ENCODE measurements at regions not wholly inside any gene's neighbourhood (a gene's known extent, or its start where the extent isn't known, plus 50 kb on each side); places are given as distances from the start of the nearest gene placed in this dataset.

GRCh38 chr4:143054971-143055370 is 129.7 kb upstream of the USP38 start:
- TF ChIP-seq CTCF (IDR thresholded peaks at IDR 0.05) (no peak), POLR2A (IDR thresholded peaks at IDR 0.05) (no peak)
- Histone ChIP-seq H3K27me3 (no peaks in the 10 kb centered on the region), H3K4me3 (no peak overlapping the region), H3K9me3 (no peaks in the 10 kb centered on the region), H3K36me3 (replicated peaks in 1 of 2; ENCODE audit: insufficient read depth in 1 of 2, low read depth in 2 of 2) (no peaks in the 10 kb centered on the region), H3K4me1 (no peaks in the 10 kb centered on the region), H3K27ac (no peak overlapping the region)
- ATAC-seq (no peak), DNase-seq (no peak)
- 0% methylated on average over 1 of the region's 1 CpG for WGBS, 2 donors
- intact Hi-C loops (cut with DNase I) = no loop called here

DNA sequence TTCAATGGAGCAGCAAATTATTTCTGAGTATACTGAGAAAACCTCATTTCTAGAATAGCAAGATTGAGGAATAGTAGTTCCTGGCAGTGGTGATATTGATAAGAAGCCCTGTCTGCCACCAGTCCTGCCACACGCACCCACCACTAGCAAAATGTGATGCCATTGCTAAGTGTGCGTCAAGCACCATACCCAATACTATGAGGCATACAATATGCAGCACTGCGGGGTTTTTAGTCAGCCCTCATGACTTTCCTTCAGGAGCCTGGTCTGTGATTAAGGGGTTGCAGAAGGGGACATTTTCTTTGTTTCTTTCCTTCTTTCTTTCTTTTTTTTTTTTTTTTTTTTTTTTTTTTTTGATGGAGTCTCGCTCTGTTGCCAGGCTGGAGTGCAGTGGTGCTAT is 128.7 kb upstream of the USP38 start:
- DNase-seq = no peak
- no peaks in the 10 kb centered on the region for H3K27me3 ChIP-seq
- no peak overlapping the region for H3K4me3 ChIP-seq
- intact Hi-C loops (cut with DNase I) = no loop called here
- H3K9me3 ChIP-seq = no peaks in the 10 kb centered on the region
- H3K27ac ChIP-seq = no peak overlapping the region
- H3K36me3 ChIP-seq (replicated peaks in 1 of 2; ENCODE audit: insufficient read depth in 1 of 2, low read depth in 2 of 2) = no peaks in the 10 kb centered on the region
- ATAC-seq = no peak
- WGBS, 2 donors = 89 to 93% methylated on average over 3 to 4 of the region's 4 CpGs
- no peaks in the 10 kb centered on the region for H3K4me1 ChIP-seq
- TF ChIP-seq CTCF (IDR thresholded peaks at IDR 0.05) (no peak), POLR2A (IDR thresholded peaks at IDR 0.05) (no peak)

DNA sequence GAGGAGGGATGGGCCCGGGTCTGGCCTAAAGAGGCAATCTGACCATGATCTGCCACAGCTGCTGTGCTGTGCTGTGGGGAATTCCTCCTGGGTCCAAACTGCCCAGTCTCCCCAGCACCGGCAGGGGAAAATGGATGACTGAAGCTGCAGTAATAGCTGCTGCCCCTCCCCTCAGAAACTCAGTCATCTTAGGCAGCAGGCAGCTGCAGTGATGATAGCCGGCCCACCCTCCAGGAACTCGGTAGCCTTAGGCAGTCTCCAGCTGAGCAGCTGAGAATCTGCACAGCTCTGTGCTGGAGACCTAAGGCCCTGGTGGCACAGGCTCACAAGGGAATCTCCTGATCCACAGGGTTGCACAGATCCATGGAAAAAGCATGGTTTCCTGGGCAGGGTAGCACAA is 113.4 kb upstream of the USP38 start:
- H3K9me3 ChIP-seq = peaks cover 0 to 4% (median 0%) of the 10 kb centered on the region in 3 donors
- no peaks in the 10 kb centered on the region for H3K36me3 ChIP-seq (replicated peaks in 1 of 2; ENCODE audit: insufficient read depth in 1 of 2, low read depth in 2 of 2)
- H3K4me1 ChIP-seq = no peaks in the 10 kb centered on the region
- TF ChIP-seq POLR2A (IDR thresholded peaks at IDR 0.05) (no peak), CTCF (IDR thresholded peaks at IDR 0.05) (no peak)
- ATAC-seq (no peak), DNase-seq (no peak)
- intact Hi-C loops (cut with DNase I) = no loop called here
- H3K27ac ChIP-seq = no peak overlapping the region
- 69 to 89% methylated on average over 3 to 4 of the region's 4 CpGs for WGBS, 2 donors
- no peaks in the 10 kb centered on the region for H3K27me3 ChIP-seq
- no peak overlapping the region for H3K4me3 ChIP-seq

DNA sequence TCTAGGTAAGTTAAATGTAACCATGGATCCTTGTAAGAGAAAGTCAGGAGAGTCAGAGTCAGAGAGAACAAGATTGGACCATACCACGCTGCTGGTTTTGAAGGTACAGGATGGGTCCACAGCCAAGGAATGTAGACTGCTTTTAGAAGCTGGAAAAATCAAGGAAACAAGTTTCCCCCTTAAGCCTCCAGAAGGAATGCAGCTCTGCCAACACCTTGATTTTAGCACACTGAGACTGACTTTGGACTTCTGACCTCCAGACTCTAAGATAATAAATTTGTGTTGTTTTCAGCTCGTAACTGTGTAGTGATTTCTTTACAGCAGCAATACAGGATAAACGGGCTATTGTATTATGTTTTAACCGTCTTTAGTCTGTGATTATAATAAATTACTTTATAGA is 108.0 kb upstream of the USP38 start:
- no peak for TF ChIP-seq POLR2A (IDR thresholded peaks at IDR 0.05)
- TF ChIP-seq CTCF (IDR thresholded peaks at IDR 0.05) = no peak
- H3K27ac ChIP-seq = no peak overlapping the region
- intact Hi-C loops (cut with DNase I) = no loop called here
- H3K4me1 ChIP-seq = no peaks in the 10 kb centered on the region
- H3K4me3 ChIP-seq = no peak overlapping the region
- no peaks in the 10 kb centered on the region for H3K27me3 ChIP-seq
- WGBS, 2 donors = 30 to 33% methylated on average over 4 of the region's 4 CpGs
- ATAC-seq = no peak
- no peak for DNase-seq
- H3K9me3 ChIP-seq = peaks cover 0 to 4% (median 0%) of the 10 kb centered on the region in 3 donors
- H3K36me3 ChIP-seq (replicated peaks in 1 of 2; ENCODE audit: insufficient read depth in 1 of 2, low read depth in 2 of 2) = no peaks in the 10 kb centered on the region

DNA sequence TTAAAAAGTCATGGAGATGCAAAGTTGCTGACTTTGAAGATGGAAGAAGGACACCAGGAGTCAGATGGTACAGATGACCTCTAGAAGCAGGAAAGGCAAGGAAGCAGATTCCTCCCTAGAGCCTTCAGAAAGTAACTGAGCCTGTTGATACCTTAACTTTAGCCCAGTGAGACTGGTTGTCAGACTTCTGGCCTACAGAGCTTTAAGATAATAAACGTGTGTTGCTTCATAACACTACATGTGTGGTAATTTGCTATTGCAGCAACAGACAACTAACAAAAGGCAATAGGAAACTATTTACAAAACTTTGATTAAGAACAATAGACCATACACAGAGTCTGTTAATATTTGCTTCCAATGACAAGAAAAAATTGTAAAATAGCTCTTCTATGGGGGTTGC is 102.0 kb upstream of the USP38 start:
- Histone ChIP-seq H3K4me1 (no peaks in the 10 kb centered on the region), H3K27me3 (no peaks in the 10 kb centered on the region), H3K4me3 (no peak overlapping the region), H3K36me3 (replicated peaks in 1 of 2; ENCODE audit: insufficient read depth in 1 of 2, low read depth in 2 of 2) (no peaks in the 10 kb centered on the region), H3K9me3 (no peaks in the 10 kb centered on the region), H3K27ac (no peak overlapping the region)
- WGBS, 2 donors = 28 to 33% methylated on average over 1 of the region's 1 CpG
- intact Hi-C loops (cut with DNase I) = no loop called here
- no peak for TF ChIP-seq POLR2A (IDR thresholded peaks at IDR 0.05)
- no peak for TF ChIP-seq CTCF (IDR thresholded peaks at IDR 0.05)
- DNase-seq = no peak
- ATAC-seq = no peak

Measured in body of pancreas (tissue), 4 donors.